ENCODE measurements at regions not wholly inside any gene's neighbourhood (a gene's known extent, or its start where the extent isn't known, plus 50 kb on each side); places are given as distances from the start of the nearest gene placed in this dataset.

GRCh38 chr1:63124666-63125191, 197.6 kb upstream of the FOXD3 start:
- no peak overlapping the region for H3K4me3 ChIP-seq
- DNase-seq (ENCODE audit: low spot score) = no peak

GRCh38 chr1:63126104-63126503, 196.3 kb upstream of the FOXD3 start:
- H3K27ac ChIP-seq = no peak overlapping the region
- DNase-seq (ENCODE audit: low spot score) = no peak
- H3K4me2 ChIP-seq = no peak overlapping the region
- H3K79me2 ChIP-seq = no peaks in the 10 kb centered on the region
- no peak overlapping the region for H2AFZ ChIP-seq
- no peaks in the 10 kb centered on the region for H3K4me1 ChIP-seq (ENCODE audit: insufficient read depth)
- H3K9me3 ChIP-seq (ENCODE audit: low read depth) = no peaks in the 10 kb centered on the region
- no peaks in the 10 kb centered on the region for H4K20me1 ChIP-seq (ENCODE audit: insufficient read depth, poor library complexity, severe bottlenecking)
- H3K36me3 ChIP-seq (replicated peaks; ENCODE audit: insufficient read depth, low read depth) = no peaks in the 10 kb centered on the region
- H3K4me3 ChIP-seq = no peak overlapping the region
- H3K27me3 ChIP-seq = no peaks in the 10 kb centered on the region
- H3K9me2 ChIP-seq (replicated peaks; ENCODE audit: insufficient read depth) = no peaks in the 10 kb centered on the region
- 70% methylated on average over 3 of the region's 3 CpGs for WGBS (ENCODE audit: low lambda C conversion rate, missing lambda C conversion rate)
- TF ChIP-seq EZH2 (IDR thresholded peaks at IDR 0.05; ENCODE audit: borderline replicate concordance) (no peak), EZH2phosphoT487 (IDR thresholded peaks at IDR 0.05; ENCODE audit: low read depth, severe bottlenecking, unreplicated experiment) (no peak)
- TF ChIP-seq, protein P1, sequence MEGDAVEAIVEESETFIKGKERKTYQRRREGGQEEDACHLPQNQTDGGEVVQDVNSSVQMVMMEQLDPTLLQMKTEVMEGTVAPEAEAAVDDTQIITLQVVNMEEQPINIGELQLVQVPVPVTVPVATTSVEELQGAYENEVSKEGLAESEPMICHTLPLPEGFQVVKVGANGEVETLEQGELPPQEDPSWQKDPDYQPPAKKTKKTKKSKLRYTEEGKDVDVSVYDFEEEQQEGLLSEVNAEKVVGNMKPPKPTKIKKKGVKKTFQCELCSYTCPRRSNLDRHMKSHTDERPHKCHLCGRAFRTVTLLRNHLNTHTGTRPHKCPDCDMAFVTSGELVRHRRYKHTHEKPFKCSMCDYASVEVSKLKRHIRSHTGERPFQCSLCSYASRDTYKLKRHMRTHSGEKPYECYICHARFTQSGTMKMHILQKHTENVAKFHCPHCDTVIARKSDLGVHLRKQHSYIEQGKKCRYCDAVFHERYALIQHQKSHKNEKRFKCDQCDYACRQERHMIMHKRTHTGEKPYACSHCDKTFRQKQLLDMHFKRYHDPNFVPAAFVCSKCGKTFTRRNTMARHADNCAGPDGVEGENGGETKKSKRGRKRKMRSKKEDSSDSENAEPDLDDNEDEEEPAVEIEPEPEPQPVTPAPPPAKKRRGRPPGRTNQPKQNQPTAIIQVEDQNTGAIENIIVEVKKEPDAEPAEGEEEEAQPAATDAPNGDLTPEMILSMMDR (IDR thresholded peaks at IDR 0.05; ENCODE audit: poor library complexity) = no peak

More at GRCh38 chr1:63124666-63125191, 197.6 kb upstream of the FOXD3 start:
- Histone ChIP-seq H3K27ac (no peak overlapping the region), H3K27me3 (no peaks in the 10 kb centered on the region), H3K36me3 (replicated peaks; ENCODE audit: insufficient read depth, low read depth) (no peaks in the 10 kb centered on the region), H3K4me1 (ENCODE audit: insufficient read depth) (no peaks in the 10 kb centered on the region), H4K20me1 (ENCODE audit: insufficient read depth, poor library complexity, severe bottlenecking) (no peaks in the 10 kb centered on the region), H3K4me2 (peak overlapping the region; percentile 3), H2AFZ (no peak overlapping the region), H3K79me2 (no peaks in the 10 kb centered on the region), H3K9me3 (ENCODE audit: low read depth) (no peaks in the 10 kb centered on the region), H3K9me2 (replicated peaks; ENCODE audit: insufficient read depth) (no peaks in the 10 kb centered on the region)
- 72% methylated on average over 3 of the region's 3 CpGs for WGBS (ENCODE audit: low lambda C conversion rate, missing lambda C conversion rate)
- TF ChIP-seq, protein P1 (IDR thresholded peaks at IDR 0.05; ENCODE audit: poor library complexity) = no peak
- TF ChIP-seq EZH2 (IDR thresholded peaks at IDR 0.05; ENCODE audit: borderline replicate concordance) (no peak), EZH2phosphoT487 (IDR thresholded peaks at IDR 0.05; ENCODE audit: low read depth, severe bottlenecking, unreplicated experiment) (no peak)

DNA sequence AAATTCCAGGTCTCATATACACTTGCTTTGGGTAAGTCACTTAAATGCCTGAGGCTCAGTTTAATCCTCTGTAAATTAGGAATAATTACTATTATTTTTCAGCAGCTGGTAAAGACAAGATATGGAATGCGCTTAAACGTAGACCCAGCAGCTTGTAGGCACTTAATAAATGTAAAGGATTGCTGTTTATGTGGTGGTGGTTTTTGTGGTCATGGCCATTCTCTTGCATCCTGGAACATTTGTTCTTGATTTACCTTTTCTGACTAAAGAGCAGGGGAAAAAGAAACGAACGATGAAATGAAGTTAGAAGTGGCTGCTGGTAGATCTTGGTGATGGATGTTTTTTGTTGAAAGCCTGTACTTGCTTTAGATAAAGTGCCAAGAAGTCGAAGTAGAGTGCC, 195.0 kb upstream of the FOXD3 start:
- Histone ChIP-seq H3K27ac (no peak overlapping the region), H3K4me3 (no peak overlapping the region), H3K9me2 (replicated peaks; ENCODE audit: insufficient read depth) (no peaks in the 10 kb centered on the region), H3K79me2 (no peaks in the 10 kb centered on the region), H2AFZ (no peak overlapping the region), H3K36me3 (replicated peaks; ENCODE audit: insufficient read depth, low read depth) (no peaks in the 10 kb centered on the region), H3K4me2 (no peak overlapping the region), H3K27me3 (no peaks in the 10 kb centered on the region), H4K20me1 (ENCODE audit: insufficient read depth, poor library complexity, severe bottlenecking) (no peaks in the 10 kb centered on the region), H3K4me1 (ENCODE audit: insufficient read depth) (no peaks in the 10 kb centered on the region), H3K9me3 (ENCODE audit: low read depth) (no peaks in the 10 kb centered on the region)
- 65% methylated on average over 5 of the region's 5 CpGs for WGBS (ENCODE audit: low lambda C conversion rate, missing lambda C conversion rate)
- no peak for DNase-seq (ENCODE audit: low spot score)
- no peak for TF ChIP-seq EZH2 (IDR thresholded peaks at IDR 0.05; ENCODE audit: borderline replicate concordance)
- no peak for TF ChIP-seq EZH2phosphoT487 (IDR thresholded peaks at IDR 0.05; ENCODE audit: low read depth, severe bottlenecking, unreplicated experiment)
- TF ChIP-seq, protein P1 (IDR thresholded peaks at IDR 0.05; ENCODE audit: poor library complexity) = no peak
